Testis (tissue), 2 donors: ENCODE measurements at regions not wholly inside any gene's neighbourhood (a gene's known extent, or its start where the extent isn't known, plus 50 kb on each side); places are given as distances from the start of the nearest gene placed in this dataset.
A peak's percentile ranks its signal among the peaks of the same experiment; 100 is the strongest.

ENCODE experiments used
- DNase-seq: peaks from one replicate; pipeline ENCODE4 v3.0.0-alpha.2; 2019
- H3K27ac ChIP-seq, 2 donors: fragments of 200-600 bp; sonication (generic); one replicate each; pipeline ENCODE4 v1.5.1; 2019
- H3K27me3 ChIP-seq: fragments of 200-600 bp; sonication (generic); one replicate; pipeline ENCODE4 v1.5.1; 2019
- H3K36me3 ChIP-seq: fragments of 200-600 bp; sonication (generic); one replicate; pipeline ENCODE4 v1.5.1; 2017; ENCODE audit warnings: low read depth; ENCODE audit errors: missing control alignments
- H3K4me1 ChIP-seq: fragments of 200-600 bp; sonication (generic); one replicate; pipeline ENCODE4 v1.5.1; 2019
- H3K4me3 ChIP-seq, 2 donors: fragments of 200-600 bp; sonication (generic); one replicate each; pipeline ENCODE4 v1.5.1; 2017 to 2019
- H3K9me3 ChIP-seq: fragments of 200-600 bp; sonication (generic); one replicate; pipeline ENCODE4 v1.5.1; 2017
- CTCF ChIP-seq, 3 experiments: fragments of 450-650 bp in 2 of 3; fragments of 200-600 bp in 1 of 3; sonication (generic) in 1 of 3; IDR thresholded peaks; one replicate each; pipeline ENCODE4 v1.5.1; 2016 to 2019; ENCODE audit warnings: antibody characterized with exemption in 3 of 3, mild to moderate bottlenecking in 2 of 3, moderate library complexity in 1 of 3
- POLR2A ChIP-seq: fragments of 450-650 bp; IDR thresholded peaks from one replicate; pipeline ENCODE4 v1.6.1; 2017; ENCODE audit warnings: antibody characterized with exemption, mild to moderate bottlenecking, moderate library complexity
- WGBS, 2 donors: methylation state at CpG; one replicate each; pipeline ENCODE4 v1.1.5; 2018; 5-methylcytosine and 5-hydroxymethylcytosine counted together
- intact Hi-C: fragments of 100-400 bp; cut with DNase I; formaldehyde crosslinking; loops from one replicate; pipeline ENCODE4 v1.15.1; 2023; ENCODE audit warnings: low total_unique reads

GRCh38 chr4:14856062-14856933 lies 146.0 kb upstream of the CPEB2 start:
- H3K4me3 ChIP-seq, result no peak overlapping the region
- no peaks in the 10 kb centered on the region for H3K4me1 ChIP-seq
- TF ChIP-seq CTCF (IDR thresholded peaks at IDR 0.05) (no peak), POLR2A (no peak)
- H3K36me3 ChIP-seq, result no peaks in the 10 kb centered on the region
- no peak for DNase-seq
- intact Hi-C loops, result no loop called here
- 42 to 64% methylated on average over 5 of the region's 5 CpGs for WGBS, 2 donors
- no peaks in the 10 kb centered on the region for H3K9me3 ChIP-seq
- H3K27ac ChIP-seq, result no peak overlapping the region
- H3K27me3 ChIP-seq, result no peaks in the 10 kb centered on the region

- 92 to 95% methylated on average over 5 of the region's 5 CpGs for WGBS, 2 donors
- no peak overlapping the region for H3K27ac ChIP-seq
- no peak for TF ChIP-seq CTCF (IDR thresholded peaks at IDR 0.05)
- no peak for TF ChIP-seq POLR2A
Measured at GRCh38 chr4:14856934-14857235, 145.4 kb upstream of the CPEB2 start.

GRCh38 chr4:14857475-14857874 lies 144.8 kb upstream of the CPEB2 start:
- no peak overlapping the region for H3K4me3 ChIP-seq
- intact Hi-C loops, result no loop called here
- H3K36me3 ChIP-seq, result no peaks in the 10 kb centered on the region
- no peak for TF ChIP-seq CTCF (IDR thresholded peaks at IDR 0.05)
- TF ChIP-seq POLR2A, result no peak
- H3K27me3 ChIP-seq, result no peaks in the 10 kb centered on the region
- WGBS, 2 donors, result 59 to 83% methylated on average over 3 of the region's 3 CpGs
- H3K9me3 ChIP-seq, result no peaks in the 10 kb centered on the region
- DNase-seq, result no peak
- no peak overlapping the region for H3K27ac ChIP-seq
- H3K4me1 ChIP-seq, result no peaks in the 10 kb centered on the region

More at GRCh38 chr4:14856934-14857235, 145.4 kb upstream of the CPEB2 start:
- Histone ChIP-seq H3K36me3 (no peaks in the 10 kb centered on the region), H3K27me3 (no peaks in the 10 kb centered on the region), H3K4me3 (no peak overlapping the region), H3K9me3 (no peaks in the 10 kb centered on the region), H3K4me1 (no peaks in the 10 kb centered on the region)
- intact Hi-C loops, result no loop called here
- DNase-seq, result no peak

GRCh38 chr4:14857981-14858380 lies 144.3 kb upstream of the CPEB2 start:
- no peak overlapping the region for H3K27ac ChIP-seq
- H3K36me3 ChIP-seq, result no peaks in the 10 kb centered on the region
- intact Hi-C loops, result no loop called here
- WGBS, 2 donors, result 87 to 88% methylated on average over 3 of the region's 3 CpGs
- H3K9me3 ChIP-seq, result no peaks in the 10 kb centered on the region
- H3K27me3 ChIP-seq, result no peaks in the 10 kb centered on the region
- TF ChIP-seq CTCF (IDR thresholded peaks at IDR 0.05) (no peak), POLR2A (no peak)
- no peak overlapping the region for H3K4me3 ChIP-seq
- no peak for DNase-seq
- H3K4me1 ChIP-seq, result peaks cover 4% of the 10 kb centered on the region

- peak; percentile 58 for DNase-seq
- Histone ChIP-seq H3K4me3 (peak overlapping the region; percentile 36 to 54), H3K27ac (no peak overlapping the region), H3K9me3 (no peaks in the 10 kb centered on the region), H3K4me1 (peaks cover 16% of the 10 kb centered on the region), H3K27me3 (no peaks in the 10 kb centered on the region), H3K36me3 (no peaks in the 10 kb centered on the region)
- TF ChIP-seq POLR2A (no peak), CTCF (IDR thresholded peaks at IDR 0.05) (no peak)
- WGBS, 2 donors, result 19 to 38% methylated on average over 12 to 33 of the region's 33 CpGs
- intact Hi-C loops, result no loop called here
Measured at GRCh38 chr4:14862891-14863290, 139.4 kb upstream of the CPEB2 start.
